Hematopoietic multipotent progenitor cell treated with erythropoietin and hydrocortisone succinate and interleukin-3 and kit ligand, for 17 days (in vitro differentiated cells): ENCODE measurements at regions not wholly inside any gene's neighbourhood (a gene's known extent, or its start where the extent isn't known, plus 50 kb on each side); places are given as distances from the start of the nearest gene placed in this dataset.

Experiments
- DNase-seq: peaks from one replicate; pipeline ENCODE4 v3.0.0-alpha.2; 2015; ENCODE audit warnings: low spot score

GRCh38 chr11:96614101-96614500, 224.3 kb downstream of the JRKL start:
- DNase-seq = no peak

- DNase-seq = no peak
These were observed 225.0 kb downstream of the JRKL start for GRCh38 chr11:96614846-96615245.

GRCh38 chr11:96620464-96621044, 230.7 kb downstream of the JRKL start:
- no peak for DNase-seq

- no peak for DNase-seq
These were observed 231.3 kb downstream of the JRKL start for GRCh38 chr11:96621161-96621560.

- DNase-seq = no peak
These were observed 232.3 kb downstream of the JRKL start for GRCh38 chr11:96622026-96622634.

- no peak for DNase-seq
These were observed 234.3 kb downstream of the JRKL start for GRCh38 chr11:96624126-96624525.

- DNase-seq = no peak
These were observed 237.6 kb downstream of the JRKL start for GRCh38 chr11:96627376-96627775.

GRCh38 chr11:96635655-96636054, 245.8 kb downstream of the JRKL start:
- no peak for DNase-seq

GRCh38 chr11:96641261-96641660, 251.4 kb downstream of the JRKL start:
- DNase-seq = no peak

GRCh38 chr11:96642583-96642982, 252.8 kb downstream of the JRKL start:
- no peak for DNase-seq

GRCh38 chr11:96643173-96643572, 253.4 kb downstream of the JRKL start:
- no peak for DNase-seq

GRCh38 chr11:96647621-96648020, 257.8 kb downstream of the JRKL start:
- no peak for DNase-seq

- no peak for DNase-seq
These were observed 259.2 kb downstream of the JRKL start for GRCh38 chr11:96648991-96649390.

GRCh38 chr11:96652516-96652915, 262.7 kb downstream of the JRKL start:
- no peak for DNase-seq

- DNase-seq = no peak
These were observed 265.7 kb downstream of the JRKL start for GRCh38 chr11:96655474-96655873.

- no peak for DNase-seq
These were observed 268.6 kb downstream of the JRKL start for GRCh38 chr11:96658436-96658835.

- DNase-seq = no peak
These were observed 274.3 kb downstream of the JRKL start for GRCh38 chr11:96664110-96664509.

GRCh38 chr11:96680211-96681018, 290.6 kb downstream of the JRKL start:
- DNase-seq = no peak

- DNase-seq = no peak
These were observed 291.4 kb downstream of the JRKL start for GRCh38 chr11:96681019-96681716.

- no peak for DNase-seq
These were observed 304.5 kb downstream of the JRKL start for GRCh38 chr11:96694338-96694737.

- no peak for DNase-seq
These were observed 306.9 kb downstream of the JRKL start for GRCh38 chr11:96696731-96697130.

- DNase-seq = no peak
These were observed 307.7 kb downstream of the JRKL start for GRCh38 chr11:96697466-96697865.

- DNase-seq = no peak
These were observed 315.0 kb downstream of the JRKL start for GRCh38 chr11:96704847-96705246.
